NCI-H2171 (cell line): ENCODE measurements at regions not wholly inside any gene's neighbourhood (a gene's known extent, or its start where the extent isn't known, plus 50 kb on each side); places are given as distances from the start of the nearest gene placed in this dataset.

Source experiments
- DNase-seq: peaks from one replicate; lab custom pipeline; 2025; lab: John Stamatoyannopoulos, UW

- DNase-seq: no peak
Measured at GRCh38 chr14:71202881-71203280, 295.6 kb downstream of the PCNX1 start.

- DNase-seq: no peak
Measured at GRCh38 chr14:71203306-71203705, 296.0 kb downstream of the PCNX1 start.

GRCh38 chr14:71204231-71204630, 297.0 kb downstream of the PCNX1 start:
- DNase-seq: no peak

- no peak for DNase-seq
Measured at GRCh38 chr14:71204768-71205167, 297.5 kb downstream of the PCNX1 start.

GRCh38 chr14:71206123-71206522, 298.9 kb downstream of the PCNX1 start:
- no peak for DNase-seq

GRCh38 chr14:71206766-71207371, 299.6 kb downstream of the PCNX1 start:
- DNase-seq: no peak

- DNase-seq: no peak
Measured at GRCh38 chr14:71208702-71209357, 301.6 kb downstream of the PCNX1 start.

DNA sequence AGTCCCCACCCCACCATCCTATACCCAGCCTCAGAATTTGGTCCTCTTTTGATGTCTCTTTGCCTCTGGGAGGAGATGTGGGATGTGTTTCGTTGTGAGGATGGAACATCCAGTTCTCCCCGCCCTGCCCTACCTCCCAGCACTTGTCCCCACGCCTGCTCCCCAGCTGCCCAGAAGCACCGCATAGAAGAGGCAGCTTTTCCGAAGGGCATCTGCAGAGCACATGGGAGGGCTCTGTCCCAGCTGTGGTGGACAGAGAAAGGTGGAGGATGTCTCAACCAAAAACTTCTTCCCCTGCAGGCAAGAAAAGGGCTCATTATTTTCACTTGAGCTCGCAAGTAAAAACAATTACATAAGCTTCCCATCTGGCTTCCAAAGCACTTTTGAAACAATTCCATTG, 302.6 kb downstream of the PCNX1 start:
- DNase-seq: no peak

- DNase-seq: no peak
Measured at GRCh38 chr14:71212093-71212492, 304.8 kb downstream of the PCNX1 start.

DNA sequence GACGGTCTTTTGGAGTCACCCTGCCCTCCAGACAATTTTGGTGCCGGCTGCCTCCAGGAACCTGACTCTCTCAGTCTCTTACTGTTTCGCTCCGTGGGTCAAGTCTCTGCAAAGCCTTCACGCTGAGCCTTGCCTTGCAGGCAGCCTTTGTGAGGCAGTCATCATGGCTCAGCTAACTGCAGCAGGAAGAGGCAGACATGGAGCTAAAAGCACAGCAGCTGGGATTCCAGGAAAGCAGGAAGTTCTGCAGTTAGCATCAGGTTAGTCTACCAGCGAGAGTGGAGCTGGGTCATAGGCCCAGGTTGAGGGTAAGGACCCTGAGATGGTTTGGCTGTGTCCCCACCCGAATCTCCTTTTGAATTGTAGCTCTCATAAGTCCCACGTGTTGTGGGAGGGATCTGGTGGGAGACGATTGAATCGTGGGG, 305.4 kb downstream of the PCNX1 start:
- DNase-seq: no peak

DNA sequence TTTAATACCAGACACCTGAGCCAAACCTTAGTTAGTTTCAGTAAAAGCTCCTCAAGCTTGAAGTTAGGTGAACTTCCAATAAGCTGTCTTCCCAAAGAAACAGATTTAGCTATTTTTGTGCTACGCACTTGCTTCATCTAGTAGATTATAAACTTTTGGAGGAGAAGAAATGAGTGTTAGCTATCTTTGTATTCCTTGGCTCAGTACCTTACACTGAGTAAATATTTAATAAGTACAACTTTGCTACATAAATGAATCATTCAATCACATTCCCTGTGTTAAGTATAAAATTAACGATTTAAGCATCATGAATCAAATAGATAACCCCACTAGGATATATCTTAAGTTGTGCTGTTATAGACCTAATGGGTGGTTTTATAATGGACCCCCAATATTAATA, 307.0 kb downstream of the PCNX1 start:
- no peak for DNase-seq

DNA sequence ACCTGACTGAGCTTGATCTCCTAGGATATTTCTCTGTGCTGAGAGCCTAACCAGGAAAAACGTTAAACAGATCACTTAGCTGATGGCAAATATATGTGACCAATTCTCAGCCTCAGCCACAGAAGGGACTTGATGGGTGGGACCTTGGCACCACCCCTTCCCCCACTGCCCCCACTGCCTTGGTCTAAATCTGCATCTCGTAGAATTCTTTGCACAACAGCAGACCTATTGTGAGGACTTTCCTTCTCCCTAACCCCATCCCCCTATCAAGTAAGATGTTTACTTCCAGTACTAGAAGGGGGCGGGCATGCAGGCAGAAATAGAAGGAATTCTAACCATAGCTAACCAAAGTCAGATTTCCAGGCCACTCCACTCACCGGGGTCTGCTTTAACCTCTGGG, 313.2 kb downstream of the PCNX1 start:
- no peak for DNase-seq

GRCh38 chr14:71221119-71221518, 313.9 kb downstream of the PCNX1 start:
- DNase-seq: no peak

GRCh38 chr14:71225113-71225512, 317.9 kb downstream of the PCNX1 start:
- no peak for DNase-seq

DNA sequence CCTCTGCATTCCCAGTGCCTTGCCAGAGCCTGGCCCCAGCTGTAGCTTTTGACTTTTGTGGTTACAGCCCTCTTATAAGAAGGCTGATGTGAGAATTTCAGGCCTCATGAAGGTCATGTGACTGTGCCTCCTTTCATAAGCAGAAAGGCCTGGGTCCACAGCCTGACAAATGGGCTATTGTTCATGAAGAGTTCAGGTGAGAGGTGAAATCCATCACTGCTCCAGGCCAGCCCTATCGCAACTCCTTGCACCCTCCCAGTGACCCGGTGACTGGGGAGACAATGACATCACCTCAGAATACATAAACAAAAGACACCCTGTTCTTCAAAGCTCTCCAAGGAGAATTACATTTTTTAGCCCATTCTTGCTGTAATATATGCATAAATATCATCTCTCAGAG, 321.5 kb downstream of the PCNX1 start:
- DNase-seq: no peak

GRCh38 chr14:71229875-71230274, 322.6 kb downstream of the PCNX1 start:
- DNase-seq: no peak

- DNase-seq: no peak
Measured at GRCh38 chr14:71230897-71231296, 323.6 kb downstream of the PCNX1 start.

GRCh38 chr14:71231521-71232393, 324.5 kb downstream of the PCNX1 start:
- DNase-seq: no peak

DNA sequence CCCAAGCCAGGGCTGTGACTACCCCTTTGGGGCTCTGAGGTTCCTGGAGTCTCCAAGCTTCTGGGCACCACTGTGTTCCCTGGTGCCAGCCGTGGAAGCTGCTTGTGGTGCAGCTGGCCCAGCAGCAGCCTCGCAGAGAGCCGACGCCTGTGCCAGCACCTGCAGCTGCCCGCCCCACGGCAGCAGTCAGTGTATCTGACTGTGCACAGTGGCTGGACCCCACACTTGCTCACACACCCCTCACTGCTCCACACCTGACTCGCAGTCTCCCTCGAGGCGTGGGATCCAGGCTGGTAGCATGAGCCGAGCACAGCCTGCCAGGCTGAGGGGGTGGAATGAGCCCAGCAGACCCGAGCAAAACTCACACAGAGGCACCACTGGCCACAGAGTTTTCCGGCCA, 325.2 kb downstream of the PCNX1 start:
- DNase-seq: no peak

DNA sequence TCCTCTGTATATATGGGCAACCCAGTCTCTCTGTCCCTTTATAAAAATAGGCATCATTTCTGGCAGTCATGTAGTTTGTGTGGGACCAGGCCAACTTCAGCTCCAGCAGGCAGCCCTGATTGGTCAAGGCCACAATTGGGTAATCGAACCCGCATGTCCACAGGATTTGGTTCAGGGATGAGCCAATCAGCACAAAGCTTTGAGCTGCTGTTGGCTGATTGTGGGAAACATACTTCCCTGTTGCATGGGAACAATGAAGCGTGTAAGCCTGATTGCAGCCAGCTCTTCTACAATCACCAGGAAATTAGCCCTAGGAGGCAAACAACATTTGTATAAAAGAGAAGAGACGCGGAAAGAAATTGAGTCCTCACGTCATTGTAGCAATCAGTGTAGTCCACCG, 328.6 kb downstream of the PCNX1 start:
- no peak for DNase-seq

DNA sequence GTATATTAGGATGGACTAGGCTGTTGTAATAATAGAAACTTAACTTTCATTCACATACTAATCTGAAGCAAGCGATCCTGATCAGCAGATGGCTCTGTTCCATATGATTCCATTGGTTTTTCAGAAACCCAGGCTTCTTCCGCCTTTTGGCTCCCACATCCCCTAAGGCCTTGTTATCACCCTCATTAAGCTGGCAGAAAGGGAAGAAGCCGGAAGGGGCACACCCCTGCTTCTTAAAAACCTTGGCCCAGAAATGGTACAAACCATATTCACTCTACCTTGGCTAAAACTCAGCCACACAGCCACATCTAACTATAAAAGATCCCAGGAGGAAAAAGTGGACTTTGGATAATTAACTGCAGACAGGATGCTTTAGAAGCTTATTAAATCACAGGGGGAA, 329.2 kb downstream of the PCNX1 start:
- DNase-seq: no peak

DNA sequence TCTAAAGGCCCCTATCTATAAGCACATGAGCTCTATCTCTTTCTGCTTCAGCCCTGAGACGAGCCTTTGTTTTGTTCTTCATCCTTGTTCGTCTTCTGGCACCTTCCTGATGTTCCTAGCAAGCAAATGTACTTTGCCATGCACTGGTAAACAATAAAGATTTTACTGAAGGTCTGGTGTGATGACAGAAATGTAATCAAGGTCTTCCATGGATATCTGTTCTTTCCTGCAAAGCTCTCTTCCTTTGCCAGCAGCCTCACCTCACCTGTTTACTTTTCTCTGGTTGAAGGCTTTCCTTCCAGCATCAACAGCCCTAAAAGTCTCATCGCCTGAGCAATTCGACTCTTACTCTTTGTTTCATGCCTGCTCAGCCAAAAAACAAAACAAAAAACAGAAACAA, 330.3 kb downstream of the PCNX1 start:
- no peak for DNase-seq

DNA sequence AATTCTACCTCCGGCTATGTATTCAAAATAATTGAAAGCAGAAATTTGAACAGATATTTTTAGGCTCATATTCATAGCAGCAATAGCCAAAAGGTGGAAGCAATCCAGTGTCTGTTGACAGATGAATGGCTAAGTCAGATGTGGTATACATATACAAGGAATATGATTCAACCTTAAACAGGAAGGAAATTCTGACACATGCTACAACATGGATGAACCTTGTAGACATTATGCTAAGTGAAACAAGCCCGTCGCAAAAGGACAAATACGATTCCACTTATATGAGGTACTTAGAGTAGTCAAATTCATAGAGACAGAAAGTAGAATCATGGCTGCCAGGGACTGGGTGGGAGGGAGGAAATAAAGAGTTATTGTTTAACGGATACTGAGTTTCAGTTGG, 331.6 kb downstream of the PCNX1 start:
- DNase-seq: no peak
